ENCODE measurements at regions not wholly inside any gene's neighbourhood (a gene's known extent, or its start where the extent isn't known, plus 50 kb on each side); places are given as distances from the start of the nearest gene placed in this dataset.

DNA sequence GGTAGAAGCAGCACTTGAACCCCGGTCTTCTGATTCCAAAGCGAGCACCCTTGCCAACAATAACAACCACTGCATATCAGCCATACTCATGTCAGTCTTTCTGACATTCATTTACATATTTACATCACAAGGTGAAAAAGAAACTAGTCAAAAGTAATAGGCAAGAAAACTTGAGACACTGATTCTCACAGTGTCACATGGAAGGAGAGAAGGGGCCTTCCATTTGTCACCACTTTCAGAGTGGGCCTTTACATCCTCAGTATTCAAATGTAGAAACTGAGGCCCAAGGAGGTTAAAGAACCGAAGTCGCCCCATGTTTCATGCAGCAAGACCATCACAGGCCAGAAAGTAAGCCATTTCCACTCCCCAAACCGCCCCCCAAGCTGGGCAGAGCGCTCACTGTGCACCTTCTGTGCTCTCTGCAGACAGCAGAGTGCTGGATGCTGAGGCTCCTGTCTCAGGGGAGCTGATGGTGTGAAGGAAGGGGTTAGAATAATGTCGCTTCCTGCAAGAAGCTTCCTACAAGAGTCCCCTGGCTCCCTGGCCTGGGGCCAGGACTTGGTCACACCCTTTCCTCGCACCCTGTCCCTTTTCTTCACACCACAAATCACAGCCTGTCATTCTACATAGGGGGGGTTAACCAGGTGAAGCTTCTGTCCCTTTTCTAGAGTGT lies 260.1 kb downstream of the UACA start:
- TF ChIP-seq YY1 (IDR thresholded peaks at IDR 0.05; ENCODE audit: insufficient read depth, insufficient read length) (no peak), SUZ12 (IDR thresholded peaks at IDR 0.05; ENCODE audit: extremely low read depth, insufficient read depth, insufficient read length) (no peak)

All from NT2/D1 (cell line).